Mammary epithelial cell (primary cell): ENCODE measurements at regions not wholly inside any gene's neighbourhood (a gene's known extent, or its start where the extent isn't known, plus 50 kb on each side); places are given as distances from the start of the nearest gene placed in this dataset.

ENCODE experiments used
- EZH2 ChIP-seq: IDR thresholded peaks from 2 replicates; pipeline ENCODE4 v1.6.1; 2012; ENCODE audit warnings: low read length, inconsistent platforms, borderline replicate concordance
- TF ChIP-seq, protein P1 (sequence below), 2 donors: IDR thresholded peaks in 1 of 2; conservative IDR thresholded peaks in 1 of 2; 2 replicates each; pipeline ENCODE4 v1.5.1; 2011 to 2012; ENCODE audit warnings: inconsistent platforms in 2 of 2, low read length in 2 of 2, mild to moderate bottlenecking in 2 of 2, control low read depth in 1 of 2, low read depth in 1 of 2; ENCODE audit not compliant: insufficient read depth in 1 of 2; ENCODE audit errors: extremely low read depth in 1 of 2

DNA sequence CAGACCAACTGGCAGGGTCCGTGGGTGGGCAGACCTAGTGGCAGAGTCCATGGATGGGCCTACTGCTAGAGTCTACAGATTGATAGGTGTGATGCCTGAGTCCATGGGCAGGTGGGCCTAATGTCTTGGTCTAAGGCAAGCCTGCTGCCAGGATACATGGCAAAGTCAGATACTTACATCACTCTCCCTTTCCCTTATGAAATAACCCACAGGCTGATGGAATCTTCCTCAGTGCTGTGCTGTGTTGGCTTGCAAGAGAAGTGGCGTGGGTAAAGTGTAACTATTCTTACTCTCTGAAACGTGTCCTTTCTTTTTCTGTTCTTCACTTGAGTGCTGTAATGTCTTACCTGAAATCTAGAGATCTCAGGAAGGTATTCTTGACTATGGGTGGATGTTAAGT lies 67.3 kb upstream of the ADRB2 start:
- TF ChIP-seq, protein P1, sequence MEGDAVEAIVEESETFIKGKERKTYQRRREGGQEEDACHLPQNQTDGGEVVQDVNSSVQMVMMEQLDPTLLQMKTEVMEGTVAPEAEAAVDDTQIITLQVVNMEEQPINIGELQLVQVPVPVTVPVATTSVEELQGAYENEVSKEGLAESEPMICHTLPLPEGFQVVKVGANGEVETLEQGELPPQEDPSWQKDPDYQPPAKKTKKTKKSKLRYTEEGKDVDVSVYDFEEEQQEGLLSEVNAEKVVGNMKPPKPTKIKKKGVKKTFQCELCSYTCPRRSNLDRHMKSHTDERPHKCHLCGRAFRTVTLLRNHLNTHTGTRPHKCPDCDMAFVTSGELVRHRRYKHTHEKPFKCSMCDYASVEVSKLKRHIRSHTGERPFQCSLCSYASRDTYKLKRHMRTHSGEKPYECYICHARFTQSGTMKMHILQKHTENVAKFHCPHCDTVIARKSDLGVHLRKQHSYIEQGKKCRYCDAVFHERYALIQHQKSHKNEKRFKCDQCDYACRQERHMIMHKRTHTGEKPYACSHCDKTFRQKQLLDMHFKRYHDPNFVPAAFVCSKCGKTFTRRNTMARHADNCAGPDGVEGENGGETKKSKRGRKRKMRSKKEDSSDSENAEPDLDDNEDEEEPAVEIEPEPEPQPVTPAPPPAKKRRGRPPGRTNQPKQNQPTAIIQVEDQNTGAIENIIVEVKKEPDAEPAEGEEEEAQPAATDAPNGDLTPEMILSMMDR (conservative IDR thresholded peaks at IDR 0.05 in 1 of 2, IDR thresholded peaks at IDR 0.05 in 1 of 2; ENCODE audit: extremely low read depth in 1 of 2, insufficient read depth in 1 of 2, low read depth in 1 of 2, low read length in 2 of 2), result no peak
- no peak for TF ChIP-seq EZH2
